ENCODE measurements at regions not wholly inside any gene's neighbourhood (a gene's known extent, or its start where the extent isn't known, plus 50 kb on each side); places are given as distances from the start of the nearest gene placed in this dataset.

GRCh38 chr18:30689216-30689615, 353.3 kb downstream of the DSC3 start:
- no peaks in the 10 kb centered on the region for H4K20me1 ChIP-seq (ENCODE audit: control insufficient read depth, insufficient read depth, insufficient read length)
- no peaks in the 10 kb centered on the region for H3K36me3 Mint-ChIP-seq (ENCODE audit: insufficient read depth in 1 of 3, low read depth in 3 of 3)
- no peak overlapping the region for H3K27ac ChIP-seq (ENCODE audit: insufficient read length, low read depth, low read length)
- no peaks in the 10 kb centered on the region for H3K79me1 ChIP-seq (ENCODE audit: insufficient read depth, low read depth, low read length, poor library complexity, severe bottlenecking)
- no peak overlapping the region for H2BK15ac ChIP-seq (ENCODE audit: low read depth, low read length)
- TF ChIP-seq, protein P1, sequence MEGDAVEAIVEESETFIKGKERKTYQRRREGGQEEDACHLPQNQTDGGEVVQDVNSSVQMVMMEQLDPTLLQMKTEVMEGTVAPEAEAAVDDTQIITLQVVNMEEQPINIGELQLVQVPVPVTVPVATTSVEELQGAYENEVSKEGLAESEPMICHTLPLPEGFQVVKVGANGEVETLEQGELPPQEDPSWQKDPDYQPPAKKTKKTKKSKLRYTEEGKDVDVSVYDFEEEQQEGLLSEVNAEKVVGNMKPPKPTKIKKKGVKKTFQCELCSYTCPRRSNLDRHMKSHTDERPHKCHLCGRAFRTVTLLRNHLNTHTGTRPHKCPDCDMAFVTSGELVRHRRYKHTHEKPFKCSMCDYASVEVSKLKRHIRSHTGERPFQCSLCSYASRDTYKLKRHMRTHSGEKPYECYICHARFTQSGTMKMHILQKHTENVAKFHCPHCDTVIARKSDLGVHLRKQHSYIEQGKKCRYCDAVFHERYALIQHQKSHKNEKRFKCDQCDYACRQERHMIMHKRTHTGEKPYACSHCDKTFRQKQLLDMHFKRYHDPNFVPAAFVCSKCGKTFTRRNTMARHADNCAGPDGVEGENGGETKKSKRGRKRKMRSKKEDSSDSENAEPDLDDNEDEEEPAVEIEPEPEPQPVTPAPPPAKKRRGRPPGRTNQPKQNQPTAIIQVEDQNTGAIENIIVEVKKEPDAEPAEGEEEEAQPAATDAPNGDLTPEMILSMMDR (conservative IDR thresholded peaks at IDR 0.05): no peak
- no peak overlapping the region for H2BK5ac ChIP-seq (ENCODE audit: insufficient read length, low read length)
- no peak overlapping the region for H4K5ac ChIP-seq (ENCODE audit: insufficient read length, low read depth, low read length)
- no peak overlapping the region for H4K8ac ChIP-seq (replicated peaks; ENCODE audit: insufficient read length, low read depth, low read length)
- no peaks in the 10 kb centered on the region for H3K27me3 Mint-ChIP-seq (ENCODE audit: low read depth)
- no peak overlapping the region for H2AK5ac ChIP-seq (ENCODE audit: insufficient read length, low read length)
- H3K9ac ChIP-seq (ENCODE audit: extremely low read depth, insufficient read length, low read length): no peak overlapping the region
- no peak overlapping the region for H2BK120ac ChIP-seq (ENCODE audit: low read depth, low read length, poor library complexity, severe bottlenecking)
- no peak overlapping the region for H3K4ac ChIP-seq (ENCODE audit: low read depth, low read length)
- H3K9me3 ChIP-seq (ENCODE audit: control insufficient read depth, low read depth, low read length): no peaks in the 10 kb centered on the region
- H3K27me3 ChIP-seq (ENCODE audit: insufficient read depth, low read length): no peaks in the 10 kb centered on the region
- no peak overlapping the region for H3T11ph ChIP-seq (ENCODE audit: low read length)
- H3K9me3 Mint-ChIP-seq: no peaks in the 10 kb centered on the region
- H3K18ac ChIP-seq (ENCODE audit: insufficient read length, low read depth, low read length): no peak overlapping the region
- WGBS (ENCODE audit: extremely low coverage, insufficient read length, low lambda C conversion rate): no CpG with 5 or more reads among the region's 2 CpGs
- no peak for DNase-seq
- no peak overlapping the region for H3K4me3 Mint-ChIP-seq
- H3K4me1 ChIP-seq (ENCODE audit: insufficient read depth, low read length): no peaks in the 10 kb centered on the region; the same call in 1 of the 2 replicates
- H3K79me2 ChIP-seq (ENCODE audit: insufficient read depth, low read length): no peaks in the 10 kb centered on the region
- H3K14ac ChIP-seq (ENCODE audit: insufficient read depth, low read length): no peak overlapping the region
- no peak overlapping the region for H2BK20ac ChIP-seq (ENCODE audit: low read depth, low read length, poor library complexity, severe bottlenecking)
- H2AFZ ChIP-seq (ENCODE audit: low read length): no peak overlapping the region
- no peak overlapping the region for H4K91ac ChIP-seq (ENCODE audit: insufficient read length, low read depth, low read length)
- H2BK12ac ChIP-seq (ENCODE audit: insufficient read length, low read depth, low read length): no peak overlapping the region
- H3K4me2 ChIP-seq (ENCODE audit: insufficient read depth, insufficient read length, low read length): no peak overlapping the region
- H3K4me1 Mint-ChIP-seq: peaks cover 3% of the 10 kb centered on the region in 2 experiments; a peak in 1 of 4 replicates
- no peak overlapping the region for H3K56ac ChIP-seq (ENCODE audit: insufficient read length, low read depth, low read length)
- H3K27ac Mint-ChIP-seq: no peak overlapping the region
- H3K23ac ChIP-seq (ENCODE audit: insufficient read length, low read depth, low read length): no peak overlapping the region
- no peaks in the 10 kb centered on the region for H3K23me2 ChIP-seq (ENCODE audit: insufficient read length, low read depth, low read length, poor library complexity, severe bottlenecking)
